HT1080 (cell line): ENCODE measurements at regions not wholly inside any gene's neighbourhood (a gene's known extent, or its start where the extent isn't known, plus 50 kb on each side); places are given as distances from the start of the nearest gene placed in this dataset.
"Not testable (repeated sequence)": the region's sequence is repeated elsewhere in the genome, so short reads cannot be mapped to it uniquely, and the experiment has no call there.

Experiments used
- DNase-seq: peaks from one replicate; pipeline ENCODE4 v3.0.0-alpha.2; 2015; ENCODE audit warnings: low read depth

DNA sequence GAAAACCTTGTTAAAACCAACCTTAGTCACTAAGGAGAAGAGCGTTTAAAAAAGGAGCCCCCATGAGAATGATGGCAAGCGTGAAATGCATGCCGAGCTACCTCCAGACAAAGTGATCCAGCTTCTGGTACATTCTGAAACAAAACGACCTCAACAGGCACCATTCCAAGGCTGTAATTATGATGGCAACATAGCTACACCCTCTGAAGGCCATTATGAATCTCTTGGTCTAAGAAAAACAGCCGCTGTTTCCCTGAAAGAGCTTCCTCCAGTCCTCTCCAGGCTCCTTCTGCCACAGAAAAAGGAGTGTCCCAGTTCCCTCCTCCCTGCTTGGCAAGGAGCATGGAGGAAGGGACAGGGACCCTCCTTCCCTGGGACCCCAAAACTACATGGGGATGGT is 50.0 kb upstream of the ABLIM1 start:
- DNase-seq, result no peak

DNA sequence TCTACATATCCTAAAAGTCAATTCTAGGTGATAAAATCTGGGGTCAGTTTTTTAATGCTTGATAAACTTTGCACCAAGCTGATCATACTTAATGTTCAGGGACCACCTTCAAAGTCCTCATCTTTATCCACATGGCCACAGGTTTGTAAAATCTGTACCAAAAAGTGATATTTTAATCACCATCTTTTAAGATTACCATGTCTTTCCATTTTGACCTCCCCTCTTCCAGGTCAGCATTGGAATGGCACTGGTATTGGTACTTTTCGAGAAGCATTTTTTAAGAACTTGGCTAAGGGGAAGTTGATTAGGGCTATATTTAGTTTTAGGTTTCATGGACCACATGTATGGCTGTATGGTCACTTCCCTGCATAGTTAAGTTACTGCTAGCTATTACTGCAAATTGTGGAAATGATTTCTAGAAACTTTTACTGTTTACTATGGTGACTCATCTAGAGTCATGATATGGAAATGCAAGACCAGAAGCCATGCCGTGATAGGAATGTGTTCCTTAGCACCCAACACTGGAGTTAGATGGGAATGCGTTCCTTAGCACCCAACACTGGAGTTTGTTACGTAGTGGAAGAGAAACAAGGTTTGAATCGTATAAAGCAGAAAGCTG is 50.8 kb upstream of the ABLIM1 start:
- DNase-seq, result peak; percentile 62

DNA sequence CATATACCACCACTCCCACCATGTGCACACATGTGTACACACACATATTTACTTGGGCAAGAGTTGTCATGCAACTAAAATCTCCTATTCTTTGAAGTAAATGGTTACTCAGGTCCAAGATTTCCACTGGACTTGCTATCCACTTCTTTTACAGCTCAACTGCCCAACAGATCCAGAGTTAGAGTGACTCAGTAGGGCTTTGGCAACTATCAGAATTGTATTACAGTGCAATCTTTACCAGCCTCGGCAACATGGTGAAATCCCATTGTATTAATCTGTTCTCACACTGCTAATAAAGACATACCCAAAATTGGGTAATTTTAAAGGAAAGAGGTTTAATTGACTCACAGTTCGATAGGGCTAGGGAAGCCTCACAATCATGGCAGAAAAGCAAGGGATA is 51.9 kb upstream of the ABLIM1 start:
- DNase-seq, result no peak

DNA sequence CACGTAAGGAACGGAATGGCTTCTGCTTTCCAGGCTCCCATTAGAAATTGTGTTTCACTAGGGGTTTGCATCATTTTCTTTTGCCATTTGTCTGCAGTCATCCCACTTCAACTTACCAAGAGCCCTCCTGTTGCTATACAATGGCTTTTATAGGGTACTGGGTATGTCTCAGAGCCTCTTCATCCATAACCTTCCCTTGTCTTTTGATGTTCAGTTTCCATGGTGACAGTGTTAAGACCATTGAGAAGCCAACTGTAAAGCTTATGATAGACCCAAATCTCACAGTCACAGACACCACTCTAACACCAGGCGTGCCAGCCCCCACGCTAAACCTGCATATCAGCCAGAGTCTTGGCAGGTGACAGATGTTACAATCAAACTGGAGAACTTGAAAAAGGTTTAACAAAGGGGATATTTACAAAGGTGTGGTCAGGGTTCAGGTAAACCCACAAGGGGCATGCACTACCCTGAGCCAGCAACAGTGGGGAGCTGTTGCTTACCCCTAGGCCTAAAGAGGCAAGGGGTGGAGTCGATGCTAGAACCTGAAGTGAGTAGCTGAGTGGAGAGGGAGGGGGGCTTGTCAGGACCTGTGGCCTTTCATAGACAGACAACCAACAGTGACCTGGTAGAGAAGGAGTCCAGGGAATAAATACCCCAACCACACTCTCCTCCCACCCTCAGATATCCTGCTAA is 53.2 kb upstream of the ABLIM1 start:
- DNase-seq, result no peak

DNA sequence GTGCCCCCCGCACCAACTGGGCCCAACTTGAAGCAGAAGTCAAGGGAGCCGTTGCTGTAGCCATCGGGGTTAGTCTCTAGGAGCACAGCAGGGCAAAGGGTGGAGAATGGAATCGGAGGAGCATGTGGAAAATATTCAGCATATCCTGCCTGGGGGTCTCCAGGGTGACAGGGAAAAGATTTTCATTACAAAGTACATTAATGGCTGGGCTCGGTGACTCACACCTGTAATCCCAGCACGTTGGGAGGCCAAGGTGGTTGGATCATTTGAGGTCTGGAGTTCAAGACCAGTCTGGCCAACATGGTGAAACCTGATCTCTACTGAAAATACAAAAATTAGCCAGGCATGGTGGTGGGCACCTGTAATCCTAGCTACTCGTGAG is 53.8 kb upstream of the ABLIM1 start:
- no peak for DNase-seq

DNA sequence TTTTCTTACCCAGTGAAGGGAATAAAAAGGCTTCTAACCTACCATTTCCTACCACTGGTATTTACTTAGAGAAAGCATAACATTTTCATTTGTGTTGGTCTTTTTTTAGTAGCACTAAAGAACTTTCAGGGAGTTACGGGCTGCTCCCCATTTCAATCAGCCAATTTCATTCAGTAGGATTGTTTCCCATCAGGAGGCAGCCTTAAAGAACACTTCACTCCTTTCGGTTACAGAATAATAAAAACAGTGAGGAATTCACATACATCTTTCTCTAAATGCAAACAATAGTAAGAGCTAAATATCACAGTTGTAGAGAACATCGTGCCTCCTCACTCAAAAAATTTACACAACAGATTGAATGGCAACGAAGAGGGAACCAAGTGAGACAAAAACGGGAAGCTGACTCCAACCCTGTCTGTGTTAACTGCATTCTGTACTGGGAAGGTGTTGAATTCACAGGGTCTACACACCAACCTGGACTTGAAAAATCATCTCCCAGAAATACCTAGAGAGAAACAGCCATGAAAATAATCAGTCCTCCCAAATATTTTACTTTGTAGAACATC is 55.5 kb upstream of the ABLIM1 start:
- DNase-seq, result no peak

DNA sequence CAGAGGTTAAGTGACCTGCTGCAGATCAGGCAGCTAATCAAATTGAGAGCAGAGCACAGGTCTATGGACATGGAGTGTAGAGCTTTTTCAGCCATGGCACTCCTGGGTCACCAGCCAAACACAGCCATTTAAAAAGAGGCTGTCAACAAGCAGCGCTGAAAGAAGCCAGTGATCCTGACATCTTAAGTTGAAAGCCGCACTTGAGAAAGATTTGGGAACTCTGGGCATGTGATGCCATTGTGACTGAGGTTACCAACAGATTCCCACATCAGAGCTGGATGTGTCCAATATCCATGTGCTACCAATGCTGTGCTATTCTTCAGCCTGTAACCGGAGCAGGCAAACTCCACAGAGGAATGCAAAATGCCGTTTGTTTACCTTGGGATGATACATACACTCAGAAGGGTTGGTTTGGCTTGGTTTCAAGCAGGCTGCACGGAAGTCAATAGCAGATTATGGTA is 56.2 kb upstream of the ABLIM1 start:
- peak; percentile 78 for DNase-seq

DNA sequence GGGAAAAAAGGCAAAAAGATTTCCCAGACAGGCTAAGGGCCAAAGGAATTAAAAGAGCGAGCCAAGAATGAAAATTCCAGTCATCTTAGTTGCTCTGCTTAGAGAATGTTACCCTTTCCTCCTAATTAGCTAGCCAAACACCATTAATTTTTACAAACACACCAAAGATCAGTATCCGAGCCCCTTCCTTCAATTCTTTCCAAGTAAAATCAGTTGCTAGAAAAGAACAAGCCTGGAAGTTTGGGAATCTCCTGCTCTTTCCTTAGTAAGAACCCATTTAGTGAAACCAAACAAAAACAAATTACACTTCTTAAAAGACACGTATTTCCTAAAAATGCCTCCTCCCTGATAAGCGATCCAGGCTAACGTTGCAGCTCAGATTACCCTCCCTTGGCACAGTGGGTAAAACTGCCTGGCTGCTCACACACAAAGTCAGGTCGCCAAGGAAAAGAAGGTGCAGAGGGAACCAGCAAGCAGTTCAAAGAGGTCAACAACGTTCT is 57.1 kb upstream of the ABLIM1 start:
- no peak for DNase-seq

DNA sequence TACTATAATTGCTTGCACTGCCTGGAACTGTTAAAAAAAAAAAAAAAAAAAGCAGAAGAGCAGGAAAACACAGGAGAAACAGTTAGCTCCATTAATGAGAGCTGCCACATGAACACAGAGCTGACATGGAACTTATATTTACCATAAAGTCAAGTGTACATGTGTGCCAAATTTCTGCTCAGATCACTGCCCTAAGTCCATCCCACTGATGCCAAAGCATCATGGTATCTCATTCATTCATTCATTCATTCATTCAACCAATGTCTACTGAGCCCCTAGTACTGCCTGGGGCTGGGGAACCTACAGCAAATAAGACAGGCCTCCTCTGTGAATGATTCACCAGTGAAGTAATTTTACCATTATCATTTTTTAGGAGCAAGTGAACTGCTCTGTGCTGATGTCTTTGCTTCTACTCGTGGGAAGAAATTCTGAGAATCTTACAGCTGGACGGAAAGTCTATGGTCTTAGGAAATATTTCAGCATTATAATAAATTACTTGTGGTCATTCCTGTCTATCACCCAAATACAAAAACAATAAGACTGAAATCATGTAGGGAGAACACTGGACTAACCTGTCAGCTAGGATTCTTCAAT is 58.8 kb upstream of the ABLIM1 start:
- no peak for DNase-seq

DNA sequence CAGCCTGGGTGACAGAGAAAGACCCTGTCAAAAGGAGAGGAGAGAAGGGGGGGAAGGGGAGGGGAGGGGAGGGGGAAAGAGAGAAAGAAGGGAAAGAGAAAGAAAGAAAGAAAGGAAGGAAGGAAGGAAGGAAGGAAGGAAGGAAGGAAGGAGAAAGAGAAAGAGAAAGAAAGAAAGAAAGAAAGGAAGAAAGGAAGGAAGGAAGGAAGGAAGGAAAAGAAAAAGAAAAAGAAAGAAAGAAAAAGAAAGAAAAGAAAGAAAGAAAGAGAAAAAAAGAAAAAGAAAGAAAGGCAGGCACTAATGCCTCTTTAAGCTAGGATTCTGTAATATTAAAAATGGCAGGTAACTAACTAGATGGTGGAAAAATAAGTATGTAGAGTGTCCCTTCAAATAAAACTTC is 59.8 kb upstream of the ABLIM1 start:
- DNase-seq, result not testable (repeated sequence)

DNA sequence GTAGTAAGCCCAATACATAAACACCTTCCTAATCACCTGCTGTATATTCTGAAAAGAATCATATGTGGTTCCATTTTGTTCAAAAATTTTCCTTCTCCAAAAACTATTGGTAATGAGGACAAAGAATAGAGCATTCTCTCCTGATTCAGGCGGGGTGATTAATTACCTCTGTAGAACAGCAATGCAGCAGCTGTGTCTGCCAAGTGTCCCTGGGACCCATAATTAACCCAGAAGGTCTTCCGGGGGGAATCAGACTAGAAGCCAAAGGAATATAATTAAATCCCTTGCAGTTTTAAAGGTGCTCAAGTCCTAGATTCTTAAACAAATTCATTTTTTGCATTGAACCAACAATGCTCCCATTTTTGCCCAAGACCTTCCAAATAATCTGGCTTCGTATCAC is 60.3 kb upstream of the ABLIM1 start:
- DNase-seq, result no peak

DNA sequence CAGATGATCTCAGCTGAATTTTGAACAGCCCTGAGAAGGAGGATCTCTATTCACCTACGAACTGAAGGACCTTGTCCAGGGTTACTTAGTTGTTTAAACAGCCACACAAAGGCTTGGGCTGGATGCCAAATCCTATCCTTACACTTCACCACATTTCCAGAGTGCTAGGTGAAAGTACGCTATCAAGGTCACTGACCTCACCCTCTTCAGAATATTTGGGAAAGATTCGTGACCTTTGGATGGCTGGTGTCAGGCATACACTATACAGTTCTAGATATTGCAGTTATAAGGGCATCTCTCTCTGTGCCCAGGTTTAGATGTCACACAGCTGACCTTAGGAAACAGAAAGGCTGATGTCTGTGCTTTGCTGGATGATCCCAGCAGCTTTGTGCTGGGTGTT is 61.2 kb upstream of the ABLIM1 start:
- no peak for DNase-seq

DNA sequence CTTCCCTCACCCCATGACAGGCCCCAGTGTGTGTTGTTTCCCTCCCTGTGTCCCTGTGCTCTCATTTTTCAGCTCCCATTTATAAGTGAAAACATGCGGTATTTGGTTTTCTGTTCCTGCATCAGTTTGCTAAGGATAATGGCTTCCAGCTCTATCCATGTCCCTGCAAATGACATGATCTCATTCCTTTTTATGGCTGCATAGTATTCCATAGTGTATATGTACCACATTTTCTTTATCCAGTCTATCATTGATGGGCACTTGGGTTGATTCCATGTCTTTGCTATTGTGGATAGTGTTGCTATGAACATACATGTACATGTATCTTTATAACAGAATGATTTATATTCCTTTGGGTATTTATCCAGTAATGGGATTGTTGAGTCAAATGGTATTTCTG is 61.9 kb upstream of the ABLIM1 start:
- not testable (repeated sequence) for DNase-seq

DNA sequence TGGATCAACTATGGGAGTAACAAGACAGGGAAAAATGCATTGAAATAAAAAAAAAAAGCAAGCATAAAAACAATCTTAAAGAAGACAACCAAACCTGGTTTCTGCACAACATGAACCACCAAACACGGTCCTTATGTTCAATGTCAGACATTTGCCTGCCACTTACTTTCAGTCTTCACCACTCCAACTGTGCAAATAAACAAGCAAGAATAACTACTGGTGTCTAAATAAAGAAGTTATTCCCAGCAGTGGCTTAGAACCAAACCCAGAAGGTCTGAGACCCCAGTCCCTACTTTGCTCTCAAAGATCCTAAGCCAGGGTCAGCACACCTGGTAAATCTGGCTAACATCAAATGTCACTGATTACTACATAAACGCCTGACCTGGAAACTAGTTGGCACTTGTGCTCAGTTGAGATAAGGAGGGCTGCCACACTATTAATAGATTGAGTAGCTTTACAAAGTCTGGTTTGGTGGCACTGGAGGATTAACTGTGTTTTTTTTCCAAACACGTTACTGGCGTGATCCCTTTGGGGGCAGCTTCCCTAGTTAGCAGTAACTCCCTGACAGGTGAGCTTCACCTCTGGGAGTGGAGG is 62.7 kb upstream of the ABLIM1 start:
- DNase-seq, result no peak

DNA sequence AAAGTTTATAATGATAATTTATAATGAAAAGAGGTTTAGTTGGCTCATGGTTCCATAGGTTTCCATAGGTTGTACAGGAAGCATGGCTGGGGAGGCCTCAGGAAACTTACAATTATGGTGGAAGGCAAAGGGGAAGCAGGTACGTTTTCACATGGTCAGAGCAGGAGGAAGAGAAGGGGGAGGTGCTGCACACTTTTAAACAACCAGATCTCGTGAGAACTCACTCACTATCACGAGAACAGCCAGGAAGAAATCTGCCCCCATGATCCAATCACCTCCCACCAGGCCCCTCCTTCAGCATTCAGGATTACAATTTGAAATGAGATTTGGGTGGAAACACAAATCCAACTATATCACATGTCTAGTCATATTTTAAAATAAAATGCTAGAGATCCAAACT is 64.1 kb upstream of the ABLIM1 start:
- not testable (repeated sequence) for DNase-seq

DNA sequence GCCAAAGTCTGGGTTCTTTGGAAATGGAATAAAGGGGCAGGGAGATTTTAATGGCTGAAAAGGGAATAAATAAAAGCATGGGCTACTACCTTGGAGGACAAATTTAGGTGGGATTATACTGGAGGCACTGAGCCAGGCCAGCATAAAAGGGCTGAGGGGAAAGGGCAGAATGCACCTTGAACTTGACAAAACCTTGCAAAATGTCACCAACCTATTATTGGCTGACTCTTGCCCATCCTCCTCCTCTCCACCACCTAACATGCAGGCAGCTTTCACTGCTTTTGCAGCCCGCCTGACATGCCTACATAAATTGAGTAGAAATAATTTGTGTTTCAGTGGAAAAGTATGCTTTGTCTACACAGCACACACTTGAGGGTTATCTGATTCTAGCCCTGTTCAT is 65.3 kb upstream of the ABLIM1 start:
- DNase-seq, result no peak

DNA sequence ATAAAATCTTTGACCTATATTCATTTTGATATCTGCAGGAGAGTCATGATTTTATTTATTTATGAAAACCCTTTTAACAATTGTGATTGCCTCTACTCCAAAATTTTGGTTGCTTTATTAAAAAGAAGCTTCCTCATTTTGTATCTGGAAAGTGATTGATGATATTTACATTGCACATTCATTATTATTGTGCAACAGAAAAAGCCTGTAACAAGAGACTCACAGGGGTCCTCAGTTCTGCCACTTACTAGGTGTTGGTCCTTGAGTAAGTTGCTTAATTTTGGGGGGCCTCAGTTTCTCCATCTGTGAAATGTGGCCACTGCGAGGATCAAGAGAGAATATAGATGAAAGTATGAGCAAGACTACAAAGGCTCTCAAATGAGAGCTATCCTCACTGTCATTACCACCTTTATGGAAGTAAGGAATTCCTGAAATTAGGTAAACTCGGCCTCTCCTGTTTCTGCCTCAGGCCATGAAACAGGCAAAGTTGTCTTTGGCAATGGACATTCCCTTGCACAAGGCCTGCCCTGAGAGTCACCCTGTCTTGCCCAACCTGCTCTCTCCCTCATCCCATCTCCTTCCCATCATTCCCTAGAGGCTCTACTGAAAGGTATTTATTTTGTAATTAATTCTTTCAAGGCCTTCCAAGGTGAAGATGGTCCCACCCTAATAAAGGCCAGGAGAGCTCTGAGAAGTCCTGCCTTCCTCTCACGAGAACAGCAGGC is 66.1 kb upstream of the ABLIM1 start:
- DNase-seq, result no peak

DNA sequence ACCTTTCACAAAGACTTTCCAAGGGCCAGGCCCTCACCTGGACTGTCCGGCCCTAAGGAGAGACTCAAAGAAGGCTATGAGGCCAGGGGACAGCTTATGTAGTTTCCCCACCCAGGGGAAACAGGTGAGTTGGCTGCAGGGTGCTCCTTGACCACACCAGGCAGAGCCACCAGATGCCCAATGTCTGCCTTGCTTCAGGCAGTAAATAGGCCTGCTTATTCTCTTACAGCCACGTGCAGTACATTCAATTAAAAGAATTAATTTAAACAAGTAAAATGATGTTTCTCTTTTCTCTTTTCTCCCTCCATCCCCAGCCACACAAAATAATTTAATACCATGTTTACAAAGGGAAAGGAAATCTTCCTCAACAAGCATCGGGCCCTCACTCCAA is 66.6 kb upstream of the ABLIM1 start:
- DNase-seq, result no peak

DNA sequence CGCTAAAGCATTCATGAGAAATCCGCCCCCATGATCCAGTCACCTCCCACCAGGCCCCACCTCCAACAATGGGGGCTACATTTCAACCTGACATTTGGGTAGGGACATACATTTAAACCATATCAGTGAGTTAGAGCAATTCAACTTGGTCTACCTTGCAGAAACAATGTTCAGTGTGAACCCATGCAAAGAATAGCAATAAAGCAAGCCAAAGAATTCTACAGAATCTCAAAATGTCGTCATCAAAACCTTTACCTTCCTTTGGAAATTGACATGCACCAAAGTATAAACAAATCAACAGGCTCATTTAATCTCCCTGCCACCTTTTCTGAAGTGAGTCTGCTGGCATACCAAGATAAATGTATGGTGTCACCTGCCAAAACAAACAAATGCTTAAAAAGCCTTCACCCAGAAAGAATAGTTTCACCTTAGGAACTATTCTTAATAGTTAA is 68.8 kb upstream of the ABLIM1 start:
- DNase-seq, result no peak

DNA sequence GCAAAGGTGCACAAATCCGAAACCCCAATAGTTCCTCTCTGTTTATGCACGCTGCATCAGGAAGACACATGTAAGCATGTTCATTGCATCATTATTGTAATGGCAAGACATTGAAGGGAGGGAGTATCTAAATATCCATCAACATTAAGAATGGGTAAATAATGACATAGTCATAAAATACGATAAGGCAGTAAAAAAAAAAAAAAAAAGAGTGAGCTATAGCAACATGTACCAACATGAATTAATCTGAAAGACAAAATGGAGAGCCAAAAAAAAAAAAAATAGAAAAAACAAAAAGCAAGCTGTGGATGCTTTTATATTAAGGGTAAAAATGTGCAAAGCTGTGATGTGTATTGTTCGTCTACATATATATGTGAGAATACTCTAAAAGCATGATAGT is 70.2 kb upstream of the ABLIM1 start:
- DNase-seq, result no peak

DNA sequence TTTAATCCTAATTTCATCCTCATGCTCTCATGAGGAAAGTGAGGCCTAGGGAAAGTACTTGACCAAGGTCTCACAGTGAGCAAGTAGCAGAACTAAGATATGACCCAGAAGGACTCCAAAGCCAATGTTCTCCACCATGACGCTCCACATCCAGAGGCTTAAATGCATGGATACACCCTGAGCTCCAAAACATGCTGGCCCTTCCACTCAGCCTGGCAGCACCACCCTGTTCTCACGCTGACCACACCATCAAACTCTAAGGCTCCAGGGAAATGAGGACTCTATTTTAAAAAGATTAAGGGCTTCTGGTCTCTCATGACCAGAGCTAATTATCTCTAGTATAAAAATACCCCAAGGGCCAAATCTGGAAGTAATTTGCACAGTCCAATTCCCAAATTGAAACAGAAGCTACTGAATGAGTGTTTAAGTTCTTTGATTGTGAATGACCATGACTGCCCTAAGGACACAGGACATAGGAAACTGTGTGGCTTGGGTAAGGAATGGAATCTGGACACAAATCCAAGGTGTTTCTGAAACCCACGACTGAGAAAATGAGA is 71.1 kb upstream of the ABLIM1 start:
- DNase-seq, result no peak
